ENCODE measurements at regions not wholly inside any gene's neighbourhood (a gene's known extent, or its start where the extent isn't known, plus 50 kb on each side); places are given as distances from the start of the nearest gene placed in this dataset.
"Not testable (repeated sequence)": the region's sequence is repeated elsewhere in the genome, so short reads cannot be mapped to it uniquely, and the experiment has no call there.

DNA sequence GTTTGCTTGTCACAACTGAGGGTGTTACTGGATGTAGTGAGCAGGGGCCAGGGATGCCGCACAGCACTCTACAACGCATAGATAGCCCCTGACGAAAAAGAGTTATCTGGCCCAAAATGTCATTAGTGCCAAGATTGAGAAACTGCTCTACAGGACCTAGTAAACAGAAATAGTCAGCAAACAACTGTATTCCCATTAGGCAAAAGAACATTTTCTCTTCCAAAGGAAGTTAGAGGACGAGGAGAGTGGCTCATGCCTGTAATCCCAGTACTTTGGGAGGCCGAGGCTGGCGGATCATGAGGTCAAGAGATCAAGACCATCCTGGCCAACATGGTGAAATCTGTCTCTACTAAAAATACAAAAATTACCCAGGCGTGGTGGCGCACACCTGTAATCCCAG is 189.1 kb downstream of the DUSP10 start:
- DNase-seq (ENCODE audit: extremely low read depth in 1 of 2, low read depth in 1 of 2) = not testable (repeated sequence)

DNA sequence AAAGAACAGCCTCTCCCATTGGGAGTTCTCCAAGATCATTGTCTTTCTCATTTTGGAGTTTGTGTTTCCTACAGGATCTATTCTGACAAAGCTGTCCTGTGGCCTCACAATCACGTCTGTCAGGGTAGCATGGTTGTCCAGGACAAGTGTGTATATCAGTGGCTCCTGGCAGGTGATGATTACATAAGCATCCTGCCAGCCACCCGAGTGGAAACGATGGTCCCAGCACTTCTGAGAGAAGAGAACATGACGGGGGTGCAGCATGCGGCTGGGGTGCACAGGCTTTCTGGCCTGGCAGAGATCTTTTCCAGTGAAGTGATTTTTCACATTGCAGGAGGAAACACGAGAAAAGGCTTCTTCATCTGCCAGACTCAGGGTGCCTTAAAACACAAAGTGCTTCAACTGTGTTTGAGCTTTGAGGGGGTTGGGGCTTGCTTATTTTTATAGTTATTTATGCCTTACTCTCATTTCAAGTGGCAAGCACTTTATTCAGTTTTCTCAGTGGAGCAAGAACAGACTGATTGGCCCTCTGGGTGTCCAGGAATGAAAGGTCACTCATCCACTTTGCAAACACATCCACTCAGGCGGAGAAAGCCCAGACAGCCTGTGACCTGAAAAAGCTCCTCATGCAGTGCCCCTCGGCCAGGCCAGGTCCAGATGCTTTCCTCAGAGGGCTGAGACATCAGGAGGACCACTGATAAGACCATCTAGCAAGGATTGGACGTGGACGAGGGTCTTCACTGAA is 186.0 kb downstream of the DUSP10 start:
- no peak for DNase-seq (ENCODE audit: extremely low read depth in 1 of 2, low read depth in 1 of 2)

DNA sequence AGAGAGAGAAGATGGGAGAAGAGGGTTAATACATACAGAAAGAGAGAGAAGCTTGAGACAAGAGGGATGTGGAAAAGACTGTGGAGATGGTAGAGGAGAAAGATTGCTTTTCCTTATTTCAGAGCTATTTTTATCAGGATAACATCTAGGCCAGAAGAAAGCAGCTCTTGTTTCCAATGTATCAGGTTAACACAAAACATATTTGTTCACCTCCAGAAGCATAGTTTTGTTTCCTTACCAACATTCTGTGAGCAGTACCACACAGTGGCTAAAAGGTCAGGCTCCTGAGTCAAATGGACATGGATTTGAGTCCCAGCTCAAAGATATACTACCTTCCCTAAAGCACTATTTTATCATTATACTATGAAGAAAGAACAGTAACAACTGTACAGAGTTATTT is 185.5 kb downstream of the DUSP10 start:
- no peak for DNase-seq (ENCODE audit: extremely low read depth in 1 of 2, low read depth in 1 of 2)

DNA sequence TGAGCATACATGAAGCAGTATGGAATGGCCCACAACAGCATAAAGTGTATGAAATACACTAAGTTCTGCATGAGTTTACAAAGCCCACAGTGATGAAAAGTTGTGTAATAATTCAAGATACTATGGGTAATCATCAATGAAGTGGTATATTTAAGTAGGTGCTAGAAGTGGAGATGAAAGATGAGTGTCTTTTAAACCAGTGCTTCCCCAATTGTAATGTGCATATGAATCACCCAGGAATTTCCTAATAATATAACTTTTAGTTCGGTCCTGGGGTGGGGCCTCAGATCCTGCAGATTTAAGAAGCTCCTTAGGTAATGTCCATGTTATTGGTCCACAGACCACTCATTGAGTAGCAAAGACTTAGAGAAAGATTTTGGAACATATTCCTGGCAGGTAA is 184.9 kb downstream of the DUSP10 start:
- no peak for DNase-seq (ENCODE audit: extremely low read depth in 1 of 2, low read depth in 1 of 2)

DNA sequence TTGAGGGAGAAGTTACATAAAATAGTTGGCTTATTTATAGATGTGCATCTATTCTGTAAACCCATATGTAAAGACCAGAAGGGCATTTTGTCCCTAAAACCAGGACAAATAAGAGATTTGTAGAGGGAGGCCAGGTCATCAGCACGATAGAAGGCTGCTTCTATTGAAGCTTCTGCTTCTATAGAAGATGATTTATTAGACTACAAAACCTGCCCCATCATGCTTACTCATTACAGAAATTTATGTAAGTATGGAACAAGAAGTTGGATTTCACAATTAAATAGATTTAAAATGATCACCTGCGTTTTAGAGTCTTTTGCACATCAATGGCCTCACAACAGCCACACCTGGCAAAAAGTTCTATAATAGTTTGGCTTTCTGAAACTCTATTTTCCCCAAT is 183.5 kb downstream of the DUSP10 start:
- DNase-seq (ENCODE audit: extremely low read depth in 1 of 2, low read depth in 1 of 2) = no peak

DNA sequence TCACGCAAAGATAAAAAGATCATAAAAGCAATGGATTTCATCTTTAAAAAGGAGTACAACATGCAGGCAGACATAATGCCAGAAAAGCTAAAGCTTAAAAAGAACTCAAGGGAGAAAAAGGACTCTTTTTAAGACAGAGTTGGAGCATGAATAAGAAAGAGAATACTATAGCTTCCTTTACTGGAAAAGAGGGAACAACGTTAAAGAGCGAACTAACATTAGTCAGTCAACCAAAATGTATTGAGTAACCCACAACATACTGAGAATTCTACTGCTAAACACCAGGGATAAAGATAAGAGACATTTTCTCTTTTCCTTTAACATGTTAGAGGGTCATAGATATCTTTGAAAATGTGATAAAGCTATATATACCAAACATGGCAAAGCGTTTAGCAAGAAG is 182.0 kb downstream of the DUSP10 start:
- DNase-seq (ENCODE audit: extremely low read depth in 1 of 2, low read depth in 1 of 2) = no peak

DNA sequence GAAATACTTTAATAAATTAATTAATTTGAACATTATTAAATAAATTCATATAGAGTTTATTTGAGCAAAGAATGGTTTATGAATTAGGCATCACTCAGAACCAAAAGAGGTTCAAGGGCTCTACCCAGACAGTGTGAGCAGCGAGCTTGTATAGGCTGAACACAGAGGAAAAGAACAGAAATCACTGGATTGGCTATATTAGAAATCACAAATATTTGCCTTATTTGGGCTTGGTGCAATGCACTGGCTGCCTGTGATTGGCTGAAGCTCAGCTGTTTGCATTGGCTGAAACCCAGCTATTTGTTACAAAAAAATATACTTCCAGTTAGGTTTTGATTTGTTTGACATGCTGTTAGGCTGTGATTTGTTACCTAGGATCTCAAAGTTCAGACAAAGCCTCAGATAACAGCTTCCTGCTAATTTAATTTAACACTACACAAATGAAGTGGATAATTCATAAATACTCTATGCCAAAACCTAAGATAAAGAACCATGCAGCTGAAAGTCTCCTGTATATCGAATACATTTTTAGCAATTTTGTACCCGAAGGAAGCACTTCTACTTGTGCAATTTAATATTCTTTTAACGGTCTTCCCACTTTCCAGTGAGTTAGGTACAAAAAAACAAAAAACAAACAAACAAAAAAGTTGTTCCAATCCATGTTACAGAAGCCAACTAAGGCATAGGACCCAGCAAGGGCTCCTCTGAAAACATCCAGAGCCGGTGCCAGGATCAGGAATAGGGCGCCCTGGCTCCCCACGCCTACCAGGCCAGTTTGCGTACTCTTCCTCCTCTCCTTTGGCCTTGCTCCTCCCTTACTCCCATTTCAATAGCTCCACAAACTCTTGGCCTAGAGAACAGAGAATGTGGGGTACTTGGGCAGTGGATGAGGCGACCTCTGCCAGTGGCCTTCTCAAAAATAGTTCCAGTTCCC is 179.1 kb downstream of the DUSP10 start:
- DNase-seq (ENCODE audit: extremely low read depth in 1 of 2, low read depth in 1 of 2) = no peak

DNA sequence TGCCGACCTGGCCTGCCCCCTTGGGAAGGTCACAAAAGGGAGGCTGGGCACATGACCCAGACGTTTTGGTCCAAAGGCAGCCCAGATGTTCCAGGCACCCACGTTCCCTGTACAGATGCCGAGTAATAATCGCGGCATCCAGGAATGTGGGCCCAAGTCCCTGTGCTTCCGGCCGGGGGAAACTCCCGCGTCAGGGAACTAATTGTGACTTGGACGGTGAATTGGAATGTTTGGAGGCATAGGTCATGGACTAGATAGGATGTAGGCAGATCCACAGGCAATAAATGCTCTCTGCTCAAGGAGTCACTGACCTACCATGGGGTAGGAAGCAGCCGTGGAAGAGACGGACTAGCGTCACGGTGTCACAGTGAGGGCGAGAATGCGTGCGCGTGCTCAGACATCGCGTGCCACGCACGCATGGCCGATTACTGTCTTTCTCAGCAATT is 178.4 kb downstream of the DUSP10 start:
- DNase-seq (ENCODE audit: extremely low read depth in 1 of 2, low read depth in 1 of 2) = no peak

DNA sequence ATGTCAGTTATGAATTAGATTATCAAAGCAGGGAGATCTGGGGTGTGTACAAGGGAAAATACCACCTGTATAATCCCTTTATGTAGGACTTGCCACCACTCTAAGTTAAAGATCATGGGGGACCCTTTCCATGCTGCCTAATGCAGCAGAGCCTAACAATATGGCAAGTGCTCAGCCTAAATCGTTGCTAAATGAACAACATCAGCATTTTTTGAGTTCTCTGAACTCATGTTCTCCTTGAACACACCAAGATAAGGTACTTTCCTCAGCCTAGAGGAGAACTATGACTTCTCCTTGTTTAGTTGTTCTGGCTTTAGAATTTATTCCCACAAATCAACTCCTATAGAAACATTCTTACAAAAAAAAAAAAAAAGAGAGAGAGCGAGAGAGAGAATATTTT is 177.0 kb downstream of the DUSP10 start:
- no peak for DNase-seq (ENCODE audit: extremely low read depth in 1 of 2, low read depth in 1 of 2)

DNA sequence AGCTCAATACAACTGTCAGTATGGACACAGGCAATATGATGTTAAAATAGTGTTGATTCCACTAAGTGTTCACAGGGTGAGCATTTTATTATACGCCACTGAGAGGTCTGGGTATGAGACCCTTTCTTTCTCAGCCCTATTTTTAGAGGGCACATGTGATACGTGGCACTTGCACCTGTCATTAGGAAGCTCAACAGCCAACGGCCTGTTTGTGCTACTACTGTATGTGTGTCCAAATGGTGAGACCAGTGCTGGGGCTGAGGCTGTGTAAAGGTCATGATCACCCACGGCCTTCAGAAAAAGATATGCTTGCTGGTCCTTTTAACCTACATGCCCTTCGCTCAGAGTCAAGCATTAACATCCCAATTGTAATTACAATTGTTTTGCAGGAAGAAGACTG is 176.2 kb downstream of the DUSP10 start:
- DNase-seq (ENCODE audit: extremely low read depth in 1 of 2, low read depth in 1 of 2) = no peak

DNA sequence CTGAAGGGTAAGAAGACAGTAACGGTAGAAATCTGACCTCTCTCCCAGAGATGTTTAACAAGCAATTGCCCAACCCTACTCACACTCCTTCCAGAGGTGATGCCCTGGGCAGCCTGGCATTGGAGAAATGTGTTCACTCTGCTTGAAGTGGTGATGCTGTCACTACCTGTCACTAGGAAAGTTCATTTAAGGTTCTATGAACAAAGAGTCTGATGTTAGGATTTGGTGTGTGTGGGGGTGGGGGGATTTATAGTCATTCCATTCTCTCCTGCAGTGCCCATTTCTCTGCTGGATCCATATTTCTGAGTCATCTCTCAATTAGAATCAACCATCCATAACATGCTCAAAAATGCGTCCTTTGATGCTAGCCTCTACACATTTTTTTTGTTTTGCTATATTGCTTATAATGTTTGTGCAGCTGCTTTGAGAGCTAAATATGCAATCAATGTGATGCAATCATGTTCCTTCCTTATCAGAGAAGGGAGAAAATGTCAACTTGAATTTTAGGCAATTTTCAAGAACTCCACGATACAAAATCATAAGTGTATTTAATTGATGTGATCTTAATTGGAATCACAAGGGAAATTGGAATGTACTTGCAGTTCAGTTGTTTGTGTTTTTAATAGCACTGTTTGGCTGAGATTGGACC is 173.9 kb downstream of the DUSP10 start:
- DNase-seq (ENCODE audit: extremely low read depth in 1 of 2, low read depth in 1 of 2) = no peak

DNA sequence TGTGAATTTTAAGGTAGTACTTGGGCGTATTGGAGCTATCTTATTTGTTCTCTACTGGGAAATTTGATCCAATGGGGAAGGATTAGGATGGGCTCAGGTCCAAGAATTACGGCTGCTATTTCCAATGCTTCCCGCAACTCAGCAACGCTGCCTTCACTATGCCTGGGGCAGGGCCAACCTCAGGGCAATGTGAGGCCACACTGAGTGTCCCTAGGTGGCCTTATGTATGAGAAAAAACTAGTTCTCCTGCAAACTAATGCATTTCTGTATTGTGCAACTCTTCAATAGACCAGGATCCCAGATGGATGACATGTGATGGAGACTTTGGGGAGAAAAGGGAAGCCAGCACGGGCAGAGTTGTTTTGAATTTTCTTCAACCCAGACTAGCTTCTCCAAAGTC is 168.1 kb downstream of the DUSP10 start:
- no peak for DNase-seq (ENCODE audit: extremely low read depth in 1 of 2, low read depth in 1 of 2)

DNA sequence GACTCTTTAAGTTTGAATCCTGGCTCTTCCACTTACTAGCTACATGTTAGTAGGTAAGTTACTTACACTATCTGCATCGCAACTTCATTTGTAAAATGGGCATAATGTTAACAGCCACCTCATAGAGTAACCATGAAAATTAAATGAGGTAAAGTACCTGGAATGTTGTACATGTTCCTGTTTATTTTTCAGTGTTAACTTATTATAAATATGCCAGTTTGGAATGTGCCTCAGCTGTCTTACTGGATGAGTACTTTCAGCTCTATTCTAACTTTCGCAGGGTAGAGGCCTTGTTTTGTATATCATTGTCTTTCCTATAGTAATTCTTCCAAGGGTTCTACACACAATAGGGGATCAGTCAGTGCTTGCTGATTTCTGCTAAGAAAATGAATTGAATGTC is 167.4 kb downstream of the DUSP10 start:
- DNase-seq (ENCODE audit: extremely low read depth in 1 of 2, low read depth in 1 of 2) = no peak

DNA sequence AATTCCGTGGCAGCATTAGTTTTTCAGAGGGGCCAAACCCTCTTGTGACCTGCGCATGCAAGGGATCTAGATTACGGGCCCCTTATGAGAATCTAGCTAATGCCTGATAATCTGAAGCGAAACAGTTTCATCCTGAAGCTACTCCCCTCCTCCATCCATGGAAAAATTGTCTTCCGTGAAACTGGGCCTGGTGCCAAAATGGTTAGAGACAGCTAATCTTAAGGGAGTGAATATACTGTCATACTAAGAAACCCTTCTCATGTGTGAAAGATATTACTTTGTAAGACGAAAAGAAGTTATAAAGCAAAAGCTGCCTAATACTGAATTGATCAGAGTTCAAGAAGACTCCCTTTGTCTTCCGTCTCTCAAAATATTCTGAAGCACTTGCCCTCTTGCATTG is 166.3 kb downstream of the DUSP10 start:
- no peak for DNase-seq (ENCODE audit: extremely low read depth in 1 of 2, low read depth in 1 of 2)

DNA sequence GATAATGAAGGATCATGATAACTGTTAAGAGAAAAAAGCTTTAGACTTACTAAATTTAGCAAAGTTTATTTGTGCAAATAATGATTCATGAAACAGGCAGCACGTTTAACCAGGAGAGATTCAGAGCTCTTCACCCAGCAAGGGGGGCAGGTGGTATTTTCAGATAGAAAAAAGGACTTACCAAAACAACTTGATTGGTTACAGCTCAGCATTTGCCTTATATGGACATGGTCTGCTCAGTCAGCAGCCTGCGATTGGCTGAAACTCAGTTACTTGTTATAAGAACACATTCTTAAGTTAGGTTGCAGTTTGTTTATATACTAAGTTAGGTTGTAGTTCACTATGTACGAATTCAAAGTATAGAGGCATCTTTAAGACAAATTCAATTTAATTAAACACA is 165.6 kb downstream of the DUSP10 start:
- DNase-seq (ENCODE audit: extremely low read depth in 1 of 2, low read depth in 1 of 2) = no peak

DNA sequence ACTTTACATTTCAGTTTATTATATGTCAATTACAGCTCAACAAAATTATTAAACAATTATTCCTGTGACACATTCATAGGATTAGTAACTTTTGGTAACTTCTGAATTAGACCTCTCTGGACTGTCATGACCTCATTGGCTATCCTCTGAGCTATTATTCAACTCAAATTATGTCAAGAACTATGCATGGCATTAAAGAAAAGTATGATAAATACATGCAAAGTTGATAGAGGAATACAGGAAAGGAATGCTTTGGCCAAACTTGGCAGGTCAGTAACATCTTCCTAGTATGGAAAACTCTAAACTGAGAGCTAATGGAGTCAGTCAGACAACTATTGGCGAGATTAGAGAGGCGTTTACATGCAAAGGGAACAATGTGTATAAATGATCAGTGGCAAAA is 158.4 kb downstream of the DUSP10 start:
- DNase-seq (ENCODE audit: extremely low read depth in 1 of 2, low read depth in 1 of 2) = no peak

DNA sequence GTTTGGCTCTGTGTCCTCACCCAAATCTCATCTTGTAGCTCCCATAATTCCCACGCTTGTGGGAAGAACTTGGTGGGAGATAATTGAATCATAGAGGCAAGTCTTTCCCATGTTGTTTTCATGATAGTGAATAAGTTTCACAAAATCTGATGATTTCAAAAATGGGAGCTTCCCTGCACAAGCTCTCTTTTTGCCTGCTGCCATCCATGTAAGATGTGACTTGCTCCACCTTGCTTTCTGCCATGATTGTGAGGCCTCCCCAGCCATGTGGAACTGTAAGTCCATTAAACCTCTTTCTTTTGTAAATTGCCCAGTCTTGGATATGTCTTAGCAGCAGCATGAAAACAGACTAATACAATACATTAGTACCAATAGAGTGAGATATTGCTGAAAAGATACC is 154.9 kb downstream of the DUSP10 start:
- DNase-seq (ENCODE audit: extremely low read depth in 1 of 2, low read depth in 1 of 2) = not testable (repeated sequence)

DNA sequence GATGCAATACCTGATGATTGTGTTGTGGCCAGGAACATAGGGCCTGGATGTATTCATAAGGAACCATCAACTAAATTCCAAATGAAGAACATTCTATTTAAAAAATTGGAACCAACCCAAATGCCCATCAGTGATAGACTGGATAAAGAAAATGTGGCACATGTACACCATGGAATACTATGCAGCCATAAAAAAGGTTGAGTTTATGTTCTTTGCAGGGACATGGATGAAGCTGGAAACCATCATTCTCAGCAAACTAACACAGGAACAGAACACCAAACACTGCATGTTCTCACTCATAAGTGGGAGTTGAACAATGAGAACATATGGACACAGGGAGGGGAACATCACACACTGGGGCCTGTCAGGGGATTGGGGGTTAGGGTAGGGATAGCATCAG is 150.6 kb downstream of the DUSP10 start:
- not testable (repeated sequence) for DNase-seq (ENCODE audit: extremely low read depth in 1 of 2, low read depth in 1 of 2)

DNA sequence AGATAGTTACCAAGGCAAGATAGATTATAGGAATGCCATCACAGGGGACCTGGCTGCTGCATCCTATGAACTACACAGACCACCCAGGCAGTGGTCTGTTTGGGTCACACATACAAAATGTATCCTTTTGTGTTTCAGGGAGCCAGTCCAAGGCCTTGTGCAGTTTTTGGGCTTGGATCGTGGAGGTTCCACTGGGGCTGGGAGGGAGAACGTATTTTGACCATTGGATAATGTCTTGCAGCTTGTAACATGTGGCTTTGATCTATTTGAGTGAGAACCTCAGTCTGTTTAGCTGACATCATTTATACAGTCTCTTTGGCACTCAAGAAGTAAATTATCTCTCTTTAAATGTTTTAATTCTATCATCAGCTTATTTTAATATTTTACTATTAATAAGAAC is 147.3 kb downstream of the DUSP10 start:
- no peak for DNase-seq (ENCODE audit: extremely low read depth in 1 of 2, low read depth in 1 of 2)

DNA sequence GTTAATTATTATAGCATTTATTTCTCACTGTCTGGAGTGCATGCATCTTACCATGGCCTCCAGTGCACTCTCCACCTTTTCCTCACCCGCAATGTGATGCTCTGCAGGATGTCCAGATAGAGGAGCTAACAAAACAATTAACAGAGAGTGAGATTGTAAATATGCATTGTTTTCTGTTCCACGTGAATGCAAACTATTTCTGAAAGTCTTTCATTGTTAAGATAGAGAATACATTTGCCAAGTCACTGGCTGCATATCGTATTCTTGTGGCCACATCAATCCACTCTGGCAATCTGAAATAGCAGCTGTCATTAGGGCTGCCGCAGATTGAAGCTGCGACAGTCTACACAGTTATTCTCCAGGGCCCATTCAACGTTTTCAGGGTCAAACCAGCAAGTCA is 143.8 kb downstream of the DUSP10 start:
- DNase-seq (ENCODE audit: extremely low read depth in 1 of 2, low read depth in 1 of 2) = no peak

DNA sequence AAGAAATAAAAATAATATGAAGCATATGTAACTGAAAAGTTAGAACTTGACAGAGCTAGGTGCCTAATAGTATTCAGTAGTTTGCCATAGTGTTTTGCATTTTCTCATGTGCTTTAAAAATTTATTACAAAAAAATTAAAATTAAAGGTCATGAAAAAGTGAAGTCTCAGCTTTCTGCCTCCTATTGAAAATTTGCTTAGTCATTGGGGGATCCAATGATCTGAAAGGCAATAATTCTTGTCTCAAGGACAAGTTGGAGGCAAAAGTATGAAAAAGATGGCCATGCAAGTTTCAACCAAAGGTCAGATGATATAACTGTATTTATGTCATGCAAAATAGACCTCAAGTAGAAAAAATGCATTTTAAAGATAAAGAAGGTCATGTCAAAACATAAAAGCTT is 140.7 kb downstream of the DUSP10 start:
- DNase-seq (ENCODE audit: extremely low read depth in 1 of 2, low read depth in 1 of 2) = no peak

DNA sequence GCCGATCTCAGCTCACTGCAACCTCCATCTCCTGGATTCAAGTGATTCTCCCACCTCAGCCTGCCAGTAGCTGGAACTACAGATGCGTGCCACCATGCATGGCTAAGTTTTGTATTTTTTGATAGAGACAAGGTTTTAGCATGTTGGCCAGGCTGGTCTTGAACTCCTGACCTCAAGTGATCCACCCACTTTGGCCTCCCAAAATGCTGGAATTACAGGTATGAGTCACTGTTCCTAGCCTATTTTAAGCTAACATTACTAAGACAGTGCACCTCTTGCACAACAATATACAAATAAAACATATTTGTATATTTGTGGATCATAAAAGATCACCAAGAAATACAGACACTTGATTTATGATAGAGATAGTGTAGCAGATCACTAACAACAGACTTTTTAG is 139.1 kb downstream of the DUSP10 start:
- DNase-seq (ENCODE audit: extremely low read depth in 1 of 2, low read depth in 1 of 2) = no peak

Data from stimulated activated CD8-positive, alpha-beta memory T cell treated with anti-CD3 and anti-CD28 coated beads, Interleukin-7, amount 100 ng/mL, for 48 hours (primary cell).